GM18502 (cell line): ENCODE measurements at regions not wholly inside any gene's neighbourhood (a gene's known extent, or its start where the extent isn't known, plus 50 kb on each side); places are given as distances from the start of the nearest gene placed in this dataset.

Source experiments
- ATAC-seq: cut with Tn5 transposase; IDR thresholded peaks from one replicate; pipeline ENCODE4 v1.9.1; 2021; ENCODE audit warnings: mild to moderate bottlenecking; ENCODE audit not compliant: unreplicated experiment, poor library complexity

GRCh38 chr22:25365491-25366261, 146.2 kb downstream of the CRYBB2 start:
- no peak for ATAC-seq

GRCh38 chr22:25366408-25366807, 147.0 kb downstream of the CRYBB2 start:
- no peak for ATAC-seq

- no peak for ATAC-seq
These were observed 147.5 kb downstream of the CRYBB2 start for GRCh38 chr22:25366876-25367466.

- no peak for ATAC-seq
These were observed 148.3 kb downstream of the CRYBB2 start for GRCh38 chr22:25367756-25368155.

GRCh38 chr22:25368271-25368670, 148.8 kb downstream of the CRYBB2 start:
- ATAC-seq, result no peak

GRCh38 chr22:25369041-25369440, 149.6 kb downstream of the CRYBB2 start:
- ATAC-seq, result no peak

GRCh38 chr22:25370322-25370721, 150.9 kb downstream of the CRYBB2 start:
- no peak for ATAC-seq

GRCh38 chr22:25372000-25372595, 152.7 kb downstream of the CRYBB2 start:
- no peak for ATAC-seq

- ATAC-seq, result no peak
These were observed 154.5 kb downstream of the CRYBB2 start for GRCh38 chr22:25373961-25374360.

GRCh38 chr22:25374869-25375268, 155.4 kb downstream of the CRYBB2 start:
- ATAC-seq, result no peak

- no peak for ATAC-seq
These were observed 156.2 kb downstream of the CRYBB2 start for GRCh38 chr22:25375683-25376082.

- no peak for ATAC-seq
These were observed 158.3 kb downstream of the CRYBB2 start for GRCh38 chr22:25377699-25378098.

- ATAC-seq, result no peak
These were observed 160.8 kb downstream of the CRYBB2 start for GRCh38 chr22:25380122-25380747.

GRCh38 chr22:25382762-25383161, 163.3 kb downstream of the CRYBB2 start:
- no peak for ATAC-seq

- no peak for ATAC-seq
These were observed 163.9 kb downstream of the CRYBB2 start for GRCh38 chr22:25383278-25383820.

- no peak for ATAC-seq
These were observed 164.5 kb downstream of the CRYBB2 start for GRCh38 chr22:25383892-25384291.

GRCh38 chr22:25386538-25386884, 167.1 kb downstream of the CRYBB2 start:
- ATAC-seq, result no peak

- ATAC-seq, result no peak
These were observed 169.0 kb downstream of the CRYBB2 start for GRCh38 chr22:25388415-25388814.

GRCh38 chr22:25388866-25389540, 169.6 kb downstream of the CRYBB2 start:
- no peak for ATAC-seq

- ATAC-seq, result no peak
These were observed 170.1 kb downstream of the CRYBB2 start for GRCh38 chr22:25389541-25389919.
